ENCODE measurements at regions not wholly inside any gene's neighbourhood (a gene's known extent, or its start where the extent isn't known, plus 50 kb on each side); places are given as distances from the start of the nearest gene placed in this dataset.

DNA sequence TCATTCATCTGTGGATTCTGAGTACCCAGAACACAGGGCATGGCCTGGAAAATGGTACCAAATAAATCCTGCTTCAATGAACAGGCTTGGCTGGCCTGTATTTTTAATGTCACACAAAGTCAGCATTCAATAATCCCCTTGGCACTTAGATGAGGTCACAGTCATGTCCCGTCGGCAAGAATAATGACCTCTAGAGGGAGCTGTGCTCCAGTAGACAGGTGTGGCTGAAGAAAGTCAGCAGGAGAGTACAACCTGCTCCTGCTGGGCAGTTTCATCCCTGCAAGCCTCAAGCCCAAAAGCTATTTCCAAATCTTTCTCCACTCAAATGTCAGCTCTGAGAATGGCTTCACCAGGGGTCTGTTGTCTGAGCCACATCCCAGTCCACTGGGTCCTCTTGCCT lies 404.0 kb upstream of the F9 start:
- Histone ChIP-seq H2AFZ (ENCODE audit: low read depth, low read length, poor library complexity, severe bottlenecking) (no peak overlapping the region), H3K9me2 (ENCODE audit: insufficient read depth) (no peaks in the 10 kb centered on the region), H3K4me1 (ENCODE audit: control insufficient read depth in 1 of 2, insufficient read depth in 2 of 2, low read length in 2 of 2) (no peaks in the 10 kb centered on the region), H3K9ac (ENCODE audit: low read length) (no peak overlapping the region), H3K4me2 (ENCODE audit: low read length) (no peak overlapping the region), H4K20me1 (ENCODE audit: insufficient read depth) (no peaks in the 10 kb centered on the region), H3K9me3 (ENCODE audit: control insufficient read depth in 1 of 2, insufficient read depth in 1 of 2, low read depth in 1 of 2, low read length in 2 of 2) (no peaks in the 10 kb centered on the region), H3K27me3 (ENCODE audit: insufficient read depth, low read length) (no peaks in the 10 kb centered on the region), H3K36me3 (ENCODE audit: control insufficient read depth in 1 of 2, insufficient read depth in 2 of 2, low read length in 2 of 2) (no peaks in the 10 kb centered on the region), H3K27ac (ENCODE audit: low read depth, low read length) (no peak overlapping the region), H3K4me3 (replicated peaks in 1 of 2; ENCODE audit: low read depth in 1 of 2, low read length in 2 of 2) (no peak overlapping the region), H3K79me2 (ENCODE audit: insufficient read depth, low read length) (no peaks in the 10 kb centered on the region)
- no peak for DNase-seq (ENCODE audit: low read depth, low spot score)
- intact Hi-C loops (cut with micrococcal nuclease) = no loop called here
- POLR2A ChIA-PET = no interaction called here
- no peak for ATAC-seq
- no TSS peak for BruUV-seq (replicated peaks)
- CTCF ChIA-PET = no interaction called here
- 0 out of 2 replicates have a peak, but pooled peaks have one; percentile 7 for TF ChIP-seq RAD21 (IDR thresholded peaks at IDR 0.05; ENCODE audit: low read depth)
- TF ChIP-seq, protein P1, sequence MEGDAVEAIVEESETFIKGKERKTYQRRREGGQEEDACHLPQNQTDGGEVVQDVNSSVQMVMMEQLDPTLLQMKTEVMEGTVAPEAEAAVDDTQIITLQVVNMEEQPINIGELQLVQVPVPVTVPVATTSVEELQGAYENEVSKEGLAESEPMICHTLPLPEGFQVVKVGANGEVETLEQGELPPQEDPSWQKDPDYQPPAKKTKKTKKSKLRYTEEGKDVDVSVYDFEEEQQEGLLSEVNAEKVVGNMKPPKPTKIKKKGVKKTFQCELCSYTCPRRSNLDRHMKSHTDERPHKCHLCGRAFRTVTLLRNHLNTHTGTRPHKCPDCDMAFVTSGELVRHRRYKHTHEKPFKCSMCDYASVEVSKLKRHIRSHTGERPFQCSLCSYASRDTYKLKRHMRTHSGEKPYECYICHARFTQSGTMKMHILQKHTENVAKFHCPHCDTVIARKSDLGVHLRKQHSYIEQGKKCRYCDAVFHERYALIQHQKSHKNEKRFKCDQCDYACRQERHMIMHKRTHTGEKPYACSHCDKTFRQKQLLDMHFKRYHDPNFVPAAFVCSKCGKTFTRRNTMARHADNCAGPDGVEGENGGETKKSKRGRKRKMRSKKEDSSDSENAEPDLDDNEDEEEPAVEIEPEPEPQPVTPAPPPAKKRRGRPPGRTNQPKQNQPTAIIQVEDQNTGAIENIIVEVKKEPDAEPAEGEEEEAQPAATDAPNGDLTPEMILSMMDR (IDR thresholded peaks at IDR 0.05 in 2 of 3, conservative IDR thresholded peaks at IDR 0.05 in 1 of 3; ENCODE audit: borderline replicate concordance in 1 of 3, insufficient read depth in 1 of 3, low read depth in 2 of 3, low read length in 2 of 3) = 0 out of 6 replicates have a peak, but pooled peaks of 1 of the 3 experiments have one; percentile 22
- no peak for TF ChIP-seq ZNF274 (IDR thresholded peaks at IDR 0.05; ENCODE audit: low read depth, low read length)
- RAD21 ChIA-PET (ENCODE audit: low non-redundant PET in 1 of 2, low total read pairs in 2 of 2, uncharacterized antibody in 2 of 2, unreplicated experiment in 2 of 2) = no interaction called here

DNA sequence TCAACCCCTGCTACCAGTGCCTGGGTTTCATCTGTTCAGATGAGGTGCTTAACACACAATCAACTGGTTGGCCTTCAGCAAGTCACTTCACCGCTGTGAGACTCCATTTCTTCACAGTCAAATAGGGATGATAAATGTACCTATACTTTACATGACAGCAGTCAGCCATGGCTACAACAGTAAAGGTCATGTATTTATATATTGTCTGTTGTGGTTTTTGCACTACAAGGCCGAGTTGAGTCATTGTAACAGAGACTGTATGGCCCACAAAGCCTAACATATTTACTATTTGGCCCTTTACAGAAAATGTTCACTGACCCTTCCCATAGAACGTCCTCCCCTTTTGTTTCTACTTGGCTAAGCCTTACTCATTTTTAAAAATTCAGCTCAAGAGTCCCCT lies 404.6 kb upstream of the F9 start:
- Histone ChIP-seq H3K79me2 (ENCODE audit: insufficient read depth, low read length) (no peaks in the 10 kb centered on the region), H3K27me3 (ENCODE audit: insufficient read depth, low read length) (no peaks in the 10 kb centered on the region), H3K27ac (ENCODE audit: low read depth, low read length) (no peak overlapping the region), H3K9me3 (ENCODE audit: control insufficient read depth in 1 of 2, insufficient read depth in 1 of 2, low read depth in 1 of 2, low read length in 2 of 2) (no peaks in the 10 kb centered on the region), H2AFZ (ENCODE audit: low read depth, low read length, poor library complexity, severe bottlenecking) (no peak overlapping the region), H3K4me1 (ENCODE audit: control insufficient read depth in 1 of 2, insufficient read depth in 2 of 2, low read length in 2 of 2) (no peaks in the 10 kb centered on the region), H3K4me3 (replicated peaks in 1 of 2; ENCODE audit: low read depth in 1 of 2, low read length in 2 of 2) (no peak overlapping the region), H3K9ac (ENCODE audit: low read length) (no peak overlapping the region), H4K20me1 (ENCODE audit: insufficient read depth) (no peaks in the 10 kb centered on the region), H3K36me3 (ENCODE audit: control insufficient read depth in 1 of 2, insufficient read depth in 2 of 2, low read length in 2 of 2) (no peaks in the 10 kb centered on the region), H3K4me2 (ENCODE audit: low read length) (no peak overlapping the region), H3K9me2 (ENCODE audit: insufficient read depth) (no peaks in the 10 kb centered on the region)
- TF ChIP-seq EZH2phosphoT487 (IDR thresholded peaks at IDR 0.05; ENCODE audit: borderline replicate concordance) (no peak), SRF (IDR thresholded peaks at IDR 0.05; ENCODE audit: low read depth) (no peak), POLR2A (IDR thresholded peaks at IDR 0.05; ENCODE audit: borderline replicate concordance, extremely low read depth, insufficient read depth, insufficient read length) (no peak), EGR1 (IDR thresholded peaks at IDR 0.05; ENCODE audit: low read depth) (no peak), POLR2AphosphoS5 (IDR thresholded peaks at IDR 0.05; ENCODE audit: low read depth, low read length) (no peak), FOSL1 (IDR thresholded peaks at IDR 0.05; ENCODE audit: low read depth) (no peak), ELF1 (IDR thresholded peaks at IDR 0.05; ENCODE audit: borderline replicate concordance, low read depth) (no peak)
- RAD21 ChIA-PET (ENCODE audit: low non-redundant PET in 1 of 2, low total read pairs in 2 of 2, uncharacterized antibody in 2 of 2, unreplicated experiment in 2 of 2) = no interaction called here
- intact Hi-C loops (cut with micrococcal nuclease) = no loop called here
- CTCF ChIA-PET = no interaction called here
- DNase-seq (ENCODE audit: low read depth, low spot score) (no peak), ATAC-seq (no peak)
- no TSS peak for BruUV-seq (replicated peaks)
- POLR2A ChIA-PET = no interaction called here

Data from HCT116 (cell line).